ENCODE measurements at regions not wholly inside any gene's neighbourhood (a gene's known extent, or its start where the extent isn't known, plus 50 kb on each side); places are given as distances from the start of the nearest gene placed in this dataset.

GRCh38 chr2:239529313-239530015 lies 128.6 kb upstream of the HDAC4 start:
- TF ChIP-seq CTCF (IDR thresholded peaks at IDR 0.05): no peak
- no peak for TF ChIP-seq EZH2 (IDR thresholded peaks at IDR 0.05)
- no peak for TF ChIP-seq EZH2phosphoT487 (IDR thresholded peaks at IDR 0.05)

All from neural progenitor cell (in vitro differentiated cells).